GM21717 (cell line): ENCODE measurements at regions not wholly inside any gene's neighbourhood (a gene's known extent, or its start where the extent isn't known, plus 50 kb on each side); places are given as distances from the start of the nearest gene placed in this dataset.
"Not testable (repeated sequence)": the region's sequence is repeated elsewhere in the genome, so short reads cannot be mapped to it uniquely, and the experiment has no call there.

Experiments
- ATAC-seq: cut with Tn5 transposase; IDR thresholded peaks from one replicate; pipeline ENCODE4 v1.9.1; 2021; ENCODE audit warnings: mild to moderate bottlenecking, moderate library complexity; ENCODE audit not compliant: unreplicated experiment

DNA sequence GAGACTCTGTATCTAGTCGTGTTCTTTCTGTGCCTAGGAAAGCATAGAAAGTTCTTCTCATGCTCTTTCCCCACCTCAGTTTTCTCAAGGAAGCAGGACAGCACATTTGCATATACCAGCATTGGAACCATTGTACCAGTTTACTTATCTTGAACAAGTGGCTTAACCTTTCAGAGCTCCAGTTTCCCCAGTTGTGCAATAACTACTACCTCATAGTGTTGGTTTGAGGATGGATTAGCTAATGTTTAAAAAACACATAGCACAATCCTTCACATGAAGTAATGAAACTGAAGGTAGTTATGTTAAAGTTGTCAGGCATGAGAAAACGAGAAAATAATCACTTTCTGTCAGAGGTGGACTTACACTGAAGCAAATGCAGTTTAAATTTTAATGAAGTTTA, 92.2 kb upstream of the H2AZ1 start:
- ATAC-seq: no peak

DNA sequence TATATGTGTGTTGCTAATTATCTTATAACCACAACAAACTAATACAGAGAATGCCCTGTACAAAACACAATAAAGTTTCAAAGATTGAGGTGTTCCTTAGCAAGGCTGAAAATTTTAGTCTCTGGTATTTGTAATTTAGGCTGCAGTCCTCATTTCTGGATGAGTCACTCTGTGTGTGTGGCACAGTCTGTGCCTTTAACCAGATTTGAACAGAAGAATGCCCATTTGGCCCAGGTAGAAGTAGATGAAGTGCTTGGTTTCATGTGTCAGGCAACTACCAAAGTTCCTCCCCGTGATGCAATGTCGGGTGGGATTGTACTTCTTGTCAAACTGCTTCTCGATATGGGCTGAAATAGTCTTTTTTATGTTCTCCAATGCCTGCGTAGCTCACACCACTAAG, 91.6 kb upstream of the H2AZ1 start:
- ATAC-seq: no peak

DNA sequence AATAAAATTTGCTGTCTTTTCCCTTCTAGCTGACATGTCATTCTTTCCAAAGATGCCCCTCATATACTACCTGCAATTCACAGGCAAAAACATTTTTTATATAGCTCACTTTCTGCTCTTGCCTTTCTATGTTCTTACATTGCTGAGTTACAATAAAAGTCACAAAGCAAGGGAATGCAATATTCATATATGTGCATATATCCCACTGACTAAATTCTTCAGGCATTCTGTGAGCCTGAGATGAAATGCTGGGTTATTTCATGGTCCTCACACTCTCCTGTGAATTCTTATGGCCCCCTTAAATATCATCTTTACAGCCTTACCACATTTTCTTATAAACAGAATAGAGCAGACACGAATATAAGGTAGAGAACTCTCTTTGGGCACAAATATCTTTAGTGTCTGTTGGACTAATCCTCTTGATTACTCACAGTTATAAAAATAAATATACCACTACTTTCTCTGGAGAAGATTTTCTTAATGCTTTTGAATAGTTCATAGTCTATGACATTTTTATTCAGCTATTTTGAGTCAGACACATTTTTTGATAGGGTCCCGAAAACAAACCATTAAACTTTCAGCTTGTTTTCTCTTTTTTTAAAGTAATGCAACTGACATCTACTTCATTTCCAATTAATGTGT, 84.1 kb upstream of the H2AZ1 start:
- ATAC-seq: no peak

DNA sequence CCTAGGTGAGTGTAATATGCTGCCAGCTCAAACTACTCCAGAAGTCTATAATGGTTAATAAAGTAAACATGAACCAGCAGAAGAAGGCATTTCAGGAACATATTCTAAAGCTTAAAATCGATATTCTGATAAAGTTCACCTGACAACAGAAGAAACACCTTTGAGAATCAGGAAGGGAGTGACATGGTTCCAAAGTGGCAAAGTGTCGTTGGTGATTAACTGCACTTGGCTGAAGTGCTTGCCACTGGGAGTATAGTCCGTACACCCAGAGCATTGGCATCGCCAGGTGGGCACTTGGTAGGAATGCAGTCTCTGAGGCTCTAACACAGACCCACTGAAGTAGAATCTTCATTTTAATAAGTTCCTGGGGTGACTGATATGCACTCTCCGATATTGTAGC, 76.0 kb upstream of the H2AZ1 start:
- ATAC-seq: no peak

DNA sequence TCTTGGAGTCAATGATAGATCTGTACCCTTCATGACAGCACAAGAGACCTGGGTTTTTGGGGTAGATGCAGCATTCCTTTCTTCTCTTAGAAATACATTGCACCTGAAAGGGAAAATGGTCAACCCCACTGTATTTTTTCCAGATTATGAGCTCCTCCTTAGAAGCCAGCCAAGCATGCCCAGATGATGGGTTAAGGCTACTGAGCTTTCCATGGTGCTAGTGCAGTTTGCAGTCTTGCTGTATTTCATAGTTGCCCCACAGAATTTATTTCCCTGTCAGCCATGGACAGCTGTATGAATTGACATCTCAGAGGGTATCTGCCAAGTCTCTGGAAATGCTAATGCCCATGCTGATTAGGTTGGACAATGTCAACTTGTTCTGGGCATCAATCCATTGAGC, 73.7 kb upstream of the H2AZ1 start:
- ATAC-seq: no peak

DNA sequence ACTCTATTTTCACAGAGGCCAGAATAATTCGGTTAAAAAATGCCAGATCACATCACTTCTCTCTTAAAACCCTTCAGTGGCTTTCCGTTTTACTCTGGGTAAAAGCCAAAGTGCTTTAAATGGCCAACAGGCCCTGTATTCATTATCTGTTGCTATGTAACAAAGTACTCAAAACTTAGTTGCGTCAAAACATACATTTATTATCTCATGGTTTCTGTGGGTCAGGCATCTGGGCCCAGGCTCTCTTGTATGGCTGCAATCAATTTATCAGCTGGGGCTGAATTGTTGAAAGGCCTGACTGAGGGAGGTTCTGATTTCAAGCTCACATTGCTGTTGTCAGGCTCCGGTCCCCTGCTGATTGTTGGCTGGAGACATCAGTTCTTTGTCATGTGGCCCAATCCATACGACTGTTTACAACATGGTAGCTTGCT, 72.7 kb upstream of the H2AZ1 start:
- ATAC-seq: no peak

DNA sequence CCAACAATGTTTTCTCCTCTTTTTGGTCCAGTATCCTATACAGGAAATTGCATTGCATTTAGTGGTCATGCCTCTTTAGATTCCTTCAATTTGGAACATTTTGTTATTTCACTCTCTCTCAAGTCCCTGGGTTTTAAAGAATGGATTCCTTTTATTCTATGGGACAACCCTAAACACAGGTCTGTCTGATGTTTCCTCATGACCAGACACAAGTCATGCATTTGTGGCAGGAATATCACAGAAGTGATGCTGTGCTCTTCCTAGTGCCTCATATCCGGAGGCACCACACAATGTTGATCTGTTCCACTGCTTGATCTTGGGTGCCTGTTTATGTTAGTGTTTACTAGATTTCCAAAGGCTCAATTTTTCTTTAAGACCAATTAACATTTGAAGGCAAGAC, 69.7 kb upstream of the H2AZ1 start:
- ATAC-seq: no peak

DNA sequence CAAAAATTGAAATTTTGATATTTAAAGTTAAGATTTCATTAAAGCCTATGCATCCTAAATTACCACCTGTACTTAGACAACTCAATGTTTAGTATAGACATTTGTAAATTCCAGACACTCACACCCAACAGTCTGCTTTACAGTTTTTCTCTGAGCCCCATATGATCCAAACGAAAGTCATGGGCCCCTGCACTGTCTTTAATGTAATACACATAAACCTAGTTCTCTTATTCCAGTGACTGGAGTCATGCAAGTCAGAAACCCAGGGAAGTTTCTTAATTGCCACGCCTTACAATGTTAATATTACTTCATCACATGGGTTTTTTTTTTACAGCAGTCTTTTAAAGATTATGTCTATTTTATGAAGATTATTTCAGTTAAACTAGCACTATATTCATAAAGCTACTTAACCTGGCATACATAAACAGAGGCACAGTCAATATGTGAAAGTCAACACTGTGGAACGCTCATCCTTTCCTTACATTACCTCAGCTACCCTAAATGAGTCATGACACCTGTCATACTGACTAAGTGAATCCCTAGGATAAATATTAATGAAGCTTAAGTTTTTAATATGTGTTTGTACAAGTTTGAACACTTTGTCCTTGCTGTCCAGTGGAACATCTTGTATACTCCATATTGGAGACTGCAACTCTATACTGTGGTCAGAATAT, 67.7 kb upstream of the H2AZ1 start:
- ATAC-seq: peak; percentile 93

DNA sequence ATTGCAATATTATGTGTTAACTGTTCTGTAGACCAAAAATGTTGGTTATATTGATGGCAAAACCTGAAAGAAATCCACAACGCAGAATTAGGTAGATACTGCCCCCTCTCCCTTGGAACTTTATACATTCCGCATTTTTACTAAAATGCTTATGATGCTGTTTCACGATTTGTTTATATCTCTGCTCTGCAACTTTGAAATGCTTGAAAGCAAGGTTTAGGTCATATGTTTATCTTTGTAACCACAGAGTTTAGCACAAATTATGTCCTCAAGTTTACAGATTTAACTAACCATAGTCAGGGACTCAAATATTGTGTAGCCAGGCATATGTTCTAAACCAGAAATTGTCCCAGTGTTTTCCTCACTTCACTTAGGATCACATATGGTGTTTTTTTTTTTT, 66.1 kb upstream of the H2AZ1 start:
- no peak for ATAC-seq

DNA sequence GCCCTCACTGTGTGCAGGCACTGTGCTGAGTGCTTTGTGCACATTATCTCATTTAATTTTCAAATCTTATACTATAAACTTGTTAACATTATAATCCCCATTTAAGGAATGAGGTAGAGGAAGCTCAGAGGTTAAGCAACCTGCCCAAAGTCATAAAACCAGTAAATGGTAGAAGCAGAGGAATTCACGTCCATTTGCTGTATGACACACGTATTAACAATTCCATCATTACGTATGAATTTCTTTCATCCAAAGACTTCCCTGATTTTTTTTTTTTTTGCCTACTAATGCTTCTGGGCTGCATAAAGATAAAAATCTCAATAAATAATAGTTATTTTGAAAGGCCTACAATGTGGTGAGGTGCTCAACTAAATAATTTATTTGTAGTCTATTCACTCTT, 64.5 kb upstream of the H2AZ1 start:
- no peak for ATAC-seq

DNA sequence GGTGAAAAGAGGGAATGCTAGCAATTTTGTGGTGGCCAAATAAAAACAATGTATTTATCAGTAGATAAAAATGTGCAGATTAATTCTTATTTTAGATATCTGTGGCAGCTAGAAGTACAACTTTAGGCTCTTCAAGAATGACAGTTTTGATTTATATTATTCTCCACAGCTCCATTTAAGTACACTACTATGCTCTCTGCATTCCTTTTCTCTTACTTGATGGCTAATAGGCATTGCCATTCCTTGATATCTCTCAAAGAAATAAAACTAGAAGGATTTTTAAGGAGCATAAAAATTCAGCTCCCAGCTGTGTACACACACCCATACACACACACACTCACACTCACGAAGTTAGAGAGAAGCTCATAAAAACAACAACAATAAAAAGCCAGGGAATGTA, 59.4 kb upstream of the H2AZ1 start:
- no peak for ATAC-seq

DNA sequence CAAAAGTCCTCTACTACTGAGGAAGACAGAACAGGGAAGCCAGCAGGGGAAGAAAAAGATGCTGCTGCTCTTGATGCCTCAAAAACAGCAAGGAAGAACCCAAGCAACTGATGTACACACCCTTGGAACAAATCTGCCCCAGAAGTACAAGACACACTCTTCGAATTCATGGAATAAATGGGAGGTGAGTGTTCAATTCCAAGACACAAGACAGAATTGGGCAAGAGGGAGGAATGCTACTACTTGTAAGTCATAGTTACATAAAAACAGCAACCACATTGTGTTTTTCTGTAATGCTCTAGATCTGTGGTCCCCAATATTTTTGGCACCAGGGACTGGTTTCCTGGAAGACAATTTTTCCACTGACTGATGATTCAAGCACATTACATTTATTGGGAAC, 58.0 kb upstream of the H2AZ1 start:
- no peak for ATAC-seq

DNA sequence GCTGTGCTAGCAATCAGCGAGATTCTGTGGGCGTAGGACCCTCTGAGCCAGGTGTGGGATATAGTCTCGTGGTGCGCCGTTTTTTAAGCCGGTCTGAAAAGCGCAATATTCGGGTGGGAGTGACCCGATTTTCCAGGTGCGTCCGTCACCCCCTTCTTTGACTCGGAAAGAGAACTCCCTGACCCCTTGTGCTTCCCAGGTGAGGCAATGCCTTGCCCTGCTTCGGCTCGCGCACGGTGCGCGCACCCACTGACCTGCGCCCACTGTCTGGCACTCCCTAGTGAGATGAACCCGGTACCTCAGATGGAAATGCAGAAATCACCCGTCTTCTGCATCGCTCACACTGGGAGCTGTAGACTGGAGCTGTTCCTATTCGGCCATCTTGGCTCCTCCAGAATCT, 56.1 kb upstream of the H2AZ1 start:
- ATAC-seq: not testable (repeated sequence)
